Astrocyte of the spinal cord (primary cell): ENCODE measurements at regions not wholly inside any gene's neighbourhood (a gene's known extent, or its start where the extent isn't known, plus 50 kb on each side); places are given as distances from the start of the nearest gene placed in this dataset.

ENCODE experiments used
- DNase-seq: peaks from one replicate; pipeline ENCODE4 v3.0.0; 2011; ENCODE audit warnings: low read depth, low spot score
- H3K4me3 ChIP-seq: 2 replicates; pipeline ENCODE4 v1.5.1; 2011; ENCODE audit warnings: low read depth, mild to moderate bottlenecking, low read length, moderate library complexity
- CTCF ChIP-seq: IDR thresholded peaks from 2 replicates; pipeline ENCODE4 v1.5.1; 2012; ENCODE audit warnings: low read depth, mild to moderate bottlenecking, low read length, inconsistent platforms
- in situ Hi-C: cut with HindIII; loops from 2 replicates; pipeline ENCODE4 v1.10.0; 2017; ENCODE audit warnings: low sequenced_read_pairs

GRCh38 chr18:10285283-10285640, 169.2 kb upstream of the APCDD1 start:
- TF ChIP-seq CTCF = no peak
- in situ Hi-C loops = no loop called here
- no peak for DNase-seq
- no peak overlapping the region for H3K4me3 ChIP-seq

GRCh38 chr18:10286580-10287150, 167.8 kb upstream of the APCDD1 start:
- no peak overlapping the region for H3K4me3 ChIP-seq
- no peak for DNase-seq
- no peak for TF ChIP-seq CTCF
- in situ Hi-C loops = no loop called here

GRCh38 chr18:10289251-10289650, 165.2 kb upstream of the APCDD1 start:
- TF ChIP-seq CTCF = no peak
- DNase-seq = no peak
- no peak overlapping the region for H3K4me3 ChIP-seq
- in situ Hi-C loops = no loop called here

DNA sequence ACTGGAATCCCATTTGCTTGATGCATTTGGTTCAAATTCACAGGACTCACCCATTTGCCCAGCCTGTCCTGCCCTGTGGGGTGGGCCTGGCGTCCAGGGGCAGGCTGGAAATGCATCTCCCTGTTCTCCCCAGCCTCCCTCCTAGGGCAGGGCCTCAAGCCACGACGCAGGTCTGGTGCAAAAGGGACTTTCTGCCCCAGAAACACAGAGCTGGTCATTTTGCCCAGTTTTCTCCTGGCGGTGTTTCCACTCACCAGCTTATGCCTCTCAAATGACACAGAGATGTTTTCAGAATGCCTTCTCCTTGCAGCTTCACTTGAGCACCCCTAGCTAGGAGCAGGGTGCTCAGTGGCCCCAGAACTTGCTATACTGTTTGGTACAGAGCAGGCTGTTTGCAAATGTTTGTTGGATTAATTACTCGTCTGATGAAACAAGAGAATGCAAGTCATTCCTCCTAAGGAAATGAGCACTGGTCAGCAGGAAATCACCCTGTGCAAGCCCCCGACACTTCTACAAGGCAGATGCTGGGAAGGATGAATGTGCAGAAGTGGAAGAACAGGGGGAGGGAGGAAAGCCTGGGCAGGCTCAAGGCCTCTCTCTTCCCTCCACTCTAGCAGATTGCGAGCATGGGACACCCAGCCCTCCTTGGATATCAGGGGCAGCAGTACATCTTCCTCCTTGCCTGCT, 164.3 kb upstream of the APCDD1 start:
- H3K4me3 ChIP-seq = no peak overlapping the region
- TF ChIP-seq CTCF = no peak
- in situ Hi-C loops = no loop called here
- no peak for DNase-seq

DNA sequence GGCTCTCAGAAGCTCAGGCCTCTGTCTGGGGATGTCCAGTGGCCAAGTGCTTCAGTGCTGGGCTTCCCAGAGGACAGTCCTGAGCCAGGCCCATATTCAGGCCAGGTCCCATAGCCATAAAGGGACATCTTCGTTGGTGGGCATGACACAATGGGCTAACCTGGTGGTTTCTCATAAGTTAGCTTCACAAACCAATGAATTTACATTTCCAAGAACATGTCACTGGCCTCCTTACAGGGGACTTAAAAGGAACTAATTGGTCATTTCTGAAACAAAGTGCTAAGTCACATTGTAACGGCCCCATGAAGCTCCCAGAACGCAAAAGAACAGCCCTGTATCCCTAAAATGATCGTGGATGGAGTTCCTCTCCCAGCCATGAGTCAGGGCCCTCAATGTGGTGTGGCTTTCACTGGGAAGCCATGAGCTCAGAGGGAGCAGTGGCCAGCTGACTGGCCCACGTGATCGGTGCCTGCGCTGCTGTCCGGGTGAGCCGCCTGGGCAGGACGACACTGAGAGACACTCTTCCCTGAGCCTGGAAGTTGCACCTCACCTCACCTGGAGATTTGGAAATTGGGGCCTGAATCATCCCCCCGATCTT, 163.7 kb upstream of the APCDD1 start:
- no peak for TF ChIP-seq CTCF
- in situ Hi-C loops = no loop called here
- no peak overlapping the region for H3K4me3 ChIP-seq
- no peak for DNase-seq

GRCh38 chr18:10291568-10291981, 162.9 kb upstream of the APCDD1 start:
- TF ChIP-seq CTCF = no peak
- H3K4me3 ChIP-seq = no peak overlapping the region
- in situ Hi-C loops = no loop called here
- peak; percentile 12 for DNase-seq
